ENCODE measurements at regions not wholly inside any gene's neighbourhood (a gene's known extent, or its start where the extent isn't known, plus 50 kb on each side); places are given as distances from the start of the nearest gene placed in this dataset.

- WGBS (ENCODE audit: insufficient coverage), result 30% methylated on average over 5 of the region's 6 CpGs
- Histone ChIP-seq H3K27me3 (ENCODE audit: control insufficient read depth, insufficient read depth, low read length) (no peaks in the 10 kb centered on the region), H3K27ac (ENCODE audit: low read depth, low read length) (no peak overlapping the region), H3K4me1 (ENCODE audit: control insufficient read depth, insufficient read depth, low read length) (no peaks in the 10 kb centered on the region), H3K9me3 (ENCODE audit: control insufficient read depth, insufficient read depth, low read length) (peaks cover 1% of the 10 kb centered on the region), H3K36me3 (ENCODE audit: control insufficient read depth, insufficient read depth, low read length) (no peaks in the 10 kb centered on the region), H3K4me3 (ENCODE audit: low read depth, low read length) (no peak overlapping the region)
- no peak for DNase-seq (ENCODE audit: low read depth in 4 of 6, low spot score in 6 of 6)
Measured at GRCh38 chr6:6772751-6773150, 184.2 kb downstream of the LY86 start.

- Histone ChIP-seq H3K4me3 (ENCODE audit: low read depth, low read length) (no peak overlapping the region), H3K27ac (ENCODE audit: low read depth, low read length) (no peak overlapping the region), H3K36me3 (ENCODE audit: control insufficient read depth, insufficient read depth, low read length) (no peaks in the 10 kb centered on the region), H3K9me3 (ENCODE audit: control insufficient read depth, insufficient read depth, low read length) (peaks cover 1% of the 10 kb centered on the region), H3K27me3 (ENCODE audit: control insufficient read depth, insufficient read depth, low read length) (no peaks in the 10 kb centered on the region), H3K4me1 (ENCODE audit: control insufficient read depth, insufficient read depth, low read length) (no peaks in the 10 kb centered on the region)
- DNase-seq (ENCODE audit: low read depth in 4 of 6, low spot score in 6 of 6), result no peak
- WGBS (ENCODE audit: insufficient coverage), result 92% methylated on average over 2 of the region's 3 CpGs
Measured at GRCh38 chr6:6775074-6775473, 186.6 kb downstream of the LY86 start.

- Histone ChIP-seq H3K4me1 (ENCODE audit: control insufficient read depth, insufficient read depth, low read length) (peaks cover 4% of the 10 kb centered on the region), H3K9me3 (ENCODE audit: control insufficient read depth, insufficient read depth, low read length) (peaks cover 1% of the 10 kb centered on the region), H3K27me3 (ENCODE audit: control insufficient read depth, insufficient read depth, low read length) (no peaks in the 10 kb centered on the region), H3K36me3 (ENCODE audit: control insufficient read depth, insufficient read depth, low read length) (no peaks in the 10 kb centered on the region), H3K4me3 (ENCODE audit: low read depth, low read length) (no peak overlapping the region), H3K27ac (ENCODE audit: low read depth, low read length) (no peak overlapping the region)
- WGBS (ENCODE audit: insufficient coverage), result 82% methylated on average over 10 of the region's 10 CpGs
- no peak for DNase-seq (ENCODE audit: low read depth in 4 of 6, low spot score in 6 of 6)
Measured at GRCh38 chr6:6780231-6780630, 191.7 kb downstream of the LY86 start.

GRCh38 chr6:6781172-6781872 lies 192.8 kb downstream of the LY86 start:
- no CpG with 5 or more reads among the region's 3 CpGs for WGBS (ENCODE audit: insufficient coverage)
- no peaks in the 10 kb centered on the region for H3K27me3 ChIP-seq (ENCODE audit: control insufficient read depth, insufficient read depth, low read length)
- DNase-seq (ENCODE audit: low read depth in 4 of 6, low spot score in 6 of 6), result peak in 1 of 6 donors; percentile 57

GRCh38 chr6:6781873-6782227 lies 193.3 kb downstream of the LY86 start:
- no peak overlapping the region for H3K4me3 ChIP-seq (ENCODE audit: low read depth, low read length)
- no peaks in the 10 kb centered on the region for H3K36me3 ChIP-seq (ENCODE audit: control insufficient read depth, insufficient read depth, low read length)
- H3K27ac ChIP-seq (ENCODE audit: low read depth, low read length), result no peak overlapping the region
- peak in 2 of 6 donors; percentile 22 to 48 for DNase-seq (ENCODE audit: low read depth in 4 of 6, low spot score in 6 of 6)
- H3K9me3 ChIP-seq (ENCODE audit: control insufficient read depth, insufficient read depth, low read length), result no peaks in the 10 kb centered on the region
- no peaks in the 10 kb centered on the region for H3K27me3 ChIP-seq (ENCODE audit: control insufficient read depth, insufficient read depth, low read length)
- H3K4me1 ChIP-seq (ENCODE audit: control insufficient read depth, insufficient read depth, low read length), result peaks cover 4% of the 10 kb centered on the region

More at GRCh38 chr6:6781172-6781872, 192.8 kb downstream of the LY86 start:
- Histone ChIP-seq H3K36me3 (ENCODE audit: control insufficient read depth, insufficient read depth, low read length) (no peaks in the 10 kb centered on the region), H3K4me3 (ENCODE audit: low read depth, low read length) (no peak overlapping the region), H3K9me3 (ENCODE audit: control insufficient read depth, insufficient read depth, low read length) (peaks cover under 1% of the 10 kb centered on the region), H3K27ac (ENCODE audit: low read depth, low read length) (no peak overlapping the region), H3K4me1 (ENCODE audit: control insufficient read depth, insufficient read depth, low read length) (peaks cover 4% of the 10 kb centered on the region)

- H3K27ac ChIP-seq (ENCODE audit: low read depth, low read length), result no peak overlapping the region
- no peak for DNase-seq (ENCODE audit: low read depth in 4 of 6, low spot score in 6 of 6)
- no peaks in the 10 kb centered on the region for H3K27me3 ChIP-seq (ENCODE audit: control insufficient read depth, insufficient read depth, low read length)
- no CpG with 5 or more reads among the region's 2 CpGs for WGBS (ENCODE audit: insufficient coverage)
- H3K9me3 ChIP-seq (ENCODE audit: control insufficient read depth, insufficient read depth, low read length), result no peaks in the 10 kb centered on the region
- H3K36me3 ChIP-seq (ENCODE audit: control insufficient read depth, insufficient read depth, low read length), result no peaks in the 10 kb centered on the region
- no peak overlapping the region for H3K4me3 ChIP-seq (ENCODE audit: low read depth, low read length)
- H3K4me1 ChIP-seq (ENCODE audit: control insufficient read depth, insufficient read depth, low read length), result peaks cover 4% of the 10 kb centered on the region
Measured at GRCh38 chr6:6783721-6784120, 195.2 kb downstream of the LY86 start.

GRCh38 chr6:6784514-6785162 lies 196.1 kb downstream of the LY86 start:
- DNase-seq (ENCODE audit: low read depth in 4 of 6, low spot score in 6 of 6), result peak in 1 of 6 donors; percentile 34
- no peaks in the 10 kb centered on the region for H3K9me3 ChIP-seq (ENCODE audit: control insufficient read depth, insufficient read depth, low read length)
- H3K36me3 ChIP-seq (ENCODE audit: control insufficient read depth, insufficient read depth, low read length), result no peaks in the 10 kb centered on the region
- no CpG with 5 or more reads among the region's 2 CpGs for WGBS (ENCODE audit: insufficient coverage)
- H3K4me1 ChIP-seq (ENCODE audit: control insufficient read depth, insufficient read depth, low read length), result peaks cover 4% of the 10 kb centered on the region
- H3K27me3 ChIP-seq (ENCODE audit: control insufficient read depth, insufficient read depth, low read length), result no peaks in the 10 kb centered on the region
- no peak overlapping the region for H3K27ac ChIP-seq (ENCODE audit: low read depth, low read length)
- H3K4me3 ChIP-seq (ENCODE audit: low read depth, low read length), result no peak overlapping the region

- no peaks in the 10 kb centered on the region for H3K36me3 ChIP-seq (ENCODE audit: control insufficient read depth, insufficient read depth, low read length)
- no peaks in the 10 kb centered on the region for H3K9me3 ChIP-seq (ENCODE audit: control insufficient read depth, insufficient read depth, low read length)
- peaks cover 4% of the 10 kb centered on the region for H3K4me1 ChIP-seq (ENCODE audit: control insufficient read depth, insufficient read depth, low read length)
- DNase-seq (ENCODE audit: low read depth in 4 of 6, low spot score in 6 of 6), result no peak
- WGBS (ENCODE audit: insufficient coverage), result 88% methylated on average over 4 of the region's 5 CpGs
- no peaks in the 10 kb centered on the region for H3K27me3 ChIP-seq (ENCODE audit: control insufficient read depth, insufficient read depth, low read length)
- H3K4me3 ChIP-seq (ENCODE audit: low read depth, low read length), result no peak overlapping the region
- no peak overlapping the region for H3K27ac ChIP-seq (ENCODE audit: low read depth, low read length)
Measured at GRCh38 chr6:6785163-6785521, 196.6 kb downstream of the LY86 start.

GRCh38 chr6:6788394-6789032 lies 200.0 kb downstream of the LY86 start:
- H3K9me3 ChIP-seq (ENCODE audit: control insufficient read depth, insufficient read depth, low read length), result no peaks in the 10 kb centered on the region
- no peak for DNase-seq (ENCODE audit: low read depth in 4 of 6, low spot score in 6 of 6)
- WGBS (ENCODE audit: insufficient coverage), result no CpG with 5 or more reads among the region's 4 CpGs
- no peaks in the 10 kb centered on the region for H3K27me3 ChIP-seq (ENCODE audit: control insufficient read depth, insufficient read depth, low read length)
- no peak overlapping the region for H3K4me3 ChIP-seq (ENCODE audit: low read depth, low read length)
- H3K4me1 ChIP-seq (ENCODE audit: control insufficient read depth, insufficient read depth, low read length), result no peaks in the 10 kb centered on the region
- H3K27ac ChIP-seq (ENCODE audit: low read depth, low read length), result no peak overlapping the region
- no peaks in the 10 kb centered on the region for H3K36me3 ChIP-seq (ENCODE audit: control insufficient read depth, insufficient read depth, low read length)

- H3K4me3 ChIP-seq (ENCODE audit: low read depth, low read length), result no peak overlapping the region
- no peaks in the 10 kb centered on the region for H3K27me3 ChIP-seq (ENCODE audit: control insufficient read depth, insufficient read depth, low read length)
- H3K27ac ChIP-seq (ENCODE audit: low read depth, low read length), result no peak overlapping the region
- WGBS (ENCODE audit: insufficient coverage), result 93% methylated on average over 4 of the region's 5 CpGs
- H3K9me3 ChIP-seq (ENCODE audit: control insufficient read depth, insufficient read depth, low read length), result no peaks in the 10 kb centered on the region
- DNase-seq (ENCODE audit: low read depth in 4 of 6, low spot score in 6 of 6), result no peak
- H3K4me1 ChIP-seq (ENCODE audit: control insufficient read depth, insufficient read depth, low read length), result no peaks in the 10 kb centered on the region
- H3K36me3 ChIP-seq (ENCODE audit: control insufficient read depth, insufficient read depth, low read length), result no peaks in the 10 kb centered on the region
Measured at GRCh38 chr6:6790393-6790792, 201.9 kb downstream of the LY86 start.

All from spinal cord (tissue), 9 donors.